Panc1 (cell line): ENCODE measurements at regions not wholly inside any gene's neighbourhood (a gene's known extent, or its start where the extent isn't known, plus 50 kb on each side); places are given as distances from the start of the nearest gene placed in this dataset.

Experiments
- ATAC-seq: fragments of 200-7000 bp; cut with Tn5 transposase; 2 replicates; pipeline ENCODE4 v1.9.1; 2020; ENCODE audit warnings: mild to moderate bottlenecking, moderate library complexity
- BruUV-seq: library from RNA; stranded (reverse); fragments of 400-500 nt; replicated peaks from 2 replicates; lab custom pipeline; 2021; lab: Mats Ljungman, UMichigan
- CTCF ChIA-PET: fragments of 300-600 bp; sonication (Branson Sonifier 250); formaldehyde crosslinking; loops from one replicate; lab custom pipeline; 2022; ENCODE audit warnings: antibody characterized with exemption; lab: Charles Lee
- POLR2A ChIA-PET: fragments of 300-600 bp; sonication (Branson Sonifier 250); formaldehyde crosslinking; loops from one replicate; lab custom pipeline; 2022; ENCODE audit warnings: antibody characterized with exemption; lab: Charles Lee
- DNase-seq: peaks from one replicate; pipeline ENCODE4 v3.0.0-alpha.2; 2010; ENCODE audit warnings: low read depth, low spot score
- H3K27ac ChIP-seq: 2 replicates; pipeline ENCODE4 v1.5.1; 2011; ENCODE audit warnings: mild to moderate bottlenecking, low read length, inconsistent platforms
- H3K27me3 ChIP-seq: fragments of 200-500 bp; sonication (Bioruptor generic); 2 replicates; pipeline ENCODE4 v1.6.0; 2014; ENCODE audit warnings: low read length, inconsistent platforms; ENCODE audit not compliant: control insufficient read depth, insufficient read depth
- H3K36me3 ChIP-seq: fragments of 200-500 bp; sonication (Bioruptor generic); 2 replicates; pipeline ENCODE4 v1.5.1; 2014; ENCODE audit warnings: inconsistent platforms, mild to moderate bottlenecking, low read length, moderate library complexity; ENCODE audit not compliant: control insufficient read depth, insufficient read depth
- H3K4me1 ChIP-seq: 2 replicates; pipeline ENCODE4 v1.5.1; 2011; ENCODE audit warnings: inconsistent platforms, mild to moderate bottlenecking, low read length, moderate library complexity; ENCODE audit not compliant: control insufficient read depth, insufficient read depth
- H3K4me3 ChIP-seq, 2 experiments: 2 replicates each; pipeline ENCODE4 v1.5.1; 2011 to 2012; ENCODE audit warnings: low read depth in 2 of 2, low read length in 2 of 2, mild to moderate bottlenecking in 2 of 2, inconsistent platforms in 1 of 2, moderate library complexity in 1 of 2
- H3K9me3 ChIP-seq: fragments of 200-500 bp; sonication (Bioruptor generic); 2 replicates; pipeline ENCODE4 v1.5.1; 2014; ENCODE audit warnings: low read depth, mild to moderate bottlenecking, inconsistent platforms, low read length, moderate library complexity; ENCODE audit not compliant: control insufficient read depth, insufficient read depth
- CTCF ChIP-seq: fragments of 450-650 bp; IDR thresholded peaks from 2 replicates; pipeline ENCODE4 v1.5.1; 2017; ENCODE audit warnings: mild to moderate bottlenecking
- POLR2AphosphoS5 ChIP-seq: IDR thresholded peaks from 2 replicates; pipeline ENCODE4 v1.6.1; 2012; ENCODE audit warnings: mild to moderate bottlenecking, low read depth, low read length, moderate library complexity
- REST ChIP-seq, 2 experiments: IDR thresholded peaks; 2 replicates each; pipeline ENCODE4 v1.6.1; 2011 to 2012; ENCODE audit warnings: low read depth in 2 of 2, control low read depth in 1 of 2, low read length in 1 of 2, mild to moderate bottlenecking in 1 of 2, moderate library complexity in 1 of 2; ENCODE audit not compliant: insufficient read depth in 1 of 2
- SIN3A ChIP-seq: IDR thresholded peaks from 2 replicates; pipeline ENCODE4 v1.6.1; 2012; ENCODE audit warnings: low read depth, mild to moderate bottlenecking, low read length, moderate library complexity, borderline replicate concordance; ENCODE audit not compliant: insufficient read depth
- TCF7L2 ChIP-seq: IDR thresholded peaks from 2 replicates; pipeline ENCODE4 v1.6.1; 2011; ENCODE audit warnings: mild to moderate bottlenecking, low read depth, low read length, inconsistent platforms
- in situ Hi-C: cut with HindIII; loops from 2 replicates; pipeline ENCODE4 v1.10.0; 2016; ENCODE audit warnings: low sequenced_read_pairs, low pct_unique_long_range_greater_than_20kb
- intact Hi-C: fragments of 100-400 bp; cut with micrococcal nuclease; formaldehyde crosslinking; loops from one replicate; pipeline ENCODE4 v1.10.0; 2022; ENCODE audit not compliant: unreplicated experiment

GRCh38 chr12:98424726-98425401 lies 90.5 kb upstream of the TMPO start:
- TF ChIP-seq CTCF (peak; percentile 86), TCF7L2 (no peak)
- Histone ChIP-seq H3K36me3 (no peaks in the 10 kb centered on the region), H3K9me3 (no peaks in the 10 kb centered on the region), H3K27ac (no peak overlapping the region), H3K4me1 (peaks cover 6% of the 10 kb centered on the region; the same call in 1 of the 2 replicates), H3K4me3 (no peak overlapping the region), H3K27me3 (no peaks in the 10 kb centered on the region)
- in situ Hi-C loops (no loop called here), intact Hi-C loops (loop anchor here (1.0 to 10.0 kb wide), 3 partner anchors 91 to 230 kb away; no protein-coding TSS in a partner anchor)
- no TSS peak for BruUV-seq
- CTCF ChIA-PET, result interaction anchor here (0.6 kb wide), 1 partner anchor 83 kb away, joined by 7 read pairs; no protein-coding TSS in a partner anchor
- DNase-seq (peak; percentile 35), ATAC-seq (peak; percentile 90)
- POLR2A ChIA-PET, result no interaction called here

- no peaks in the 10 kb centered on the region for H3K36me3 ChIP-seq
- ATAC-seq, result no peak
- no peaks in the 10 kb centered on the region for H3K27me3 ChIP-seq
- no peak for DNase-seq
- POLR2A ChIA-PET, result interaction anchor here (0.6 kb wide), 2 partner anchors 105 to 188 kb away, joined by 3 to 16 read pairs; no protein-coding TSS in a partner anchor
- no peak overlapping the region for H3K27ac ChIP-seq
- H3K4me3 ChIP-seq, result no peak overlapping the region
- H3K4me1 ChIP-seq, result peaks cover 6% of the 10 kb centered on the region; the same call in 1 of the 2 replicates
- in situ Hi-C loops, result no loop called here
- CTCF ChIA-PET, result no interaction called here
- TF ChIP-seq POLR2AphosphoS5, result no peak
- no peak for TF ChIP-seq REST (IDR thresholded peaks at IDR 0.05; ENCODE audit: insufficient read depth in 1 of 2, low read depth in 2 of 2, low read length in 1 of 2)
- no peak for TF ChIP-seq CTCF
- no peak for TF ChIP-seq SIN3A
- TF ChIP-seq TCF7L2, result no peak
- BruUV-seq, result no TSS peak
- intact Hi-C loops, result loop anchor here (2.0 to 10.0 kb wide), 2 partner anchors 65 to 229 kb away; no protein-coding TSS in a partner anchor
- H3K9me3 ChIP-seq, result no peaks in the 10 kb centered on the region
Observed at GRCh38 chr12:98425859-98426258, 89.5 kb upstream of the TMPO start.
